ENCODE measurements at regions not wholly inside any gene's neighbourhood (a gene's known extent, or its start where the extent isn't known, plus 50 kb on each side); places are given as distances from the start of the nearest gene placed in this dataset.

GRCh38 chr15:95059346-95059905 is 828.1 kb downstream of the MCTP2 start:
- H3K27me3 ChIP-seq: no peaks in the 10 kb centered on the region
- H3K9me3 ChIP-seq: peaks cover 0 to 3% (median 0%) of the 10 kb centered on the region in 4 donors
- 82 to 91% methylated on average over 4 of the region's 4 CpGs for WGBS, 2 donors
- no peaks in the 10 kb centered on the region for H3K4me1 ChIP-seq
- no peak overlapping the region for H3K4me3 ChIP-seq
- no peaks in the 10 kb centered on the region for H3K36me3 ChIP-seq
- no peak for DNase-seq
- no peak overlapping the region for H3K27ac ChIP-seq
- intact Hi-C loops (cut with DNase I): no loop called here
- TF ChIP-seq EP300 (IDR thresholded peaks at IDR 0.05) (no peak), POLR2AphosphoS5 (IDR thresholded peaks at IDR 0.05) (no peak), CTCF (IDR thresholded peaks at IDR 0.05) (no peak), POLR2A (IDR thresholded peaks at IDR 0.05) (no peak)

- H3K4me1 ChIP-seq: no peaks in the 10 kb centered on the region
- no peak for DNase-seq
- H3K9me3 ChIP-seq: no peaks in the 10 kb centered on the region
- H3K27me3 ChIP-seq: no peaks in the 10 kb centered on the region
- WGBS, 2 donors: 88 to 93% methylated on average over 11 of the region's 11 CpGs
- intact Hi-C loops (cut with DNase I): no loop called here
- TF ChIP-seq CTCF (IDR thresholded peaks at IDR 0.05) (no peak), POLR2A (IDR thresholded peaks at IDR 0.05) (no peak), EP300 (IDR thresholded peaks at IDR 0.05) (no peak), POLR2AphosphoS5 (IDR thresholded peaks at IDR 0.05) (no peak)
- H3K27ac ChIP-seq: no peak overlapping the region
- H3K4me3 ChIP-seq: no peak overlapping the region
- no peaks in the 10 kb centered on the region for H3K36me3 ChIP-seq
Measured at GRCh38 chr15:95068701-95069521, 837.5 kb downstream of the MCTP2 start.

- DNase-seq: no peak
- Histone ChIP-seq H3K4me3 (no peak overlapping the region), H3K27ac (no peak overlapping the region), H3K9me3 (no peaks in the 10 kb centered on the region), H3K27me3 (no peaks in the 10 kb centered on the region), H3K36me3 (no peaks in the 10 kb centered on the region), H3K4me1 (no peaks in the 10 kb centered on the region)
- 75 to 84% methylated on average over 13 of the region's 13 CpGs for WGBS, 2 donors
- no peak for TF ChIP-seq EP300 (IDR thresholded peaks at IDR 0.05)
- TF ChIP-seq POLR2AphosphoS5 (IDR thresholded peaks at IDR 0.05): no peak
- TF ChIP-seq POLR2A (IDR thresholded peaks at IDR 0.05): no peak
- no peak for TF ChIP-seq CTCF (IDR thresholded peaks at IDR 0.05)
- intact Hi-C loops (cut with DNase I): no loop called here
Measured at GRCh38 chr15:95075792-95076677, 844.7 kb downstream of the MCTP2 start.

- H3K36me3 ChIP-seq: no peaks in the 10 kb centered on the region
- no peaks in the 10 kb centered on the region for H3K4me1 ChIP-seq
- no peaks in the 10 kb centered on the region for H3K27me3 ChIP-seq
- TF ChIP-seq POLR2AphosphoS5 (IDR thresholded peaks at IDR 0.05): no peak
- TF ChIP-seq POLR2A (IDR thresholded peaks at IDR 0.05): no peak
- no peak for TF ChIP-seq EP300 (IDR thresholded peaks at IDR 0.05)
- no peak for TF ChIP-seq CTCF (IDR thresholded peaks at IDR 0.05)
- H3K9me3 ChIP-seq: no peaks in the 10 kb centered on the region
- no peak overlapping the region for H3K27ac ChIP-seq
- no peak overlapping the region for H3K4me3 ChIP-seq
- DNase-seq: no peak
- intact Hi-C loops (cut with DNase I): no loop called here
Measured at GRCh38 chr15:95076678-95076990, 845.3 kb downstream of the MCTP2 start.
